DND-41 (cell line): ENCODE measurements at regions not wholly inside any gene's neighbourhood (a gene's known extent, or its start where the extent isn't known, plus 50 kb on each side); places are given as distances from the start of the nearest gene placed in this dataset.

Source experiments
- CTCF ChIP-seq: IDR thresholded peaks from 2 replicates; pipeline ENCODE4 v1.5.1; 2012; ENCODE audit warnings: borderline replicate concordance, low read length, moderate library complexity, mild to moderate bottlenecking; ENCODE audit not compliant: poor library complexity, severe bottlenecking; ENCODE audit errors: extremely low read depth
- EZH2 ChIP-seq: IDR thresholded peaks from 3 replicates; pipeline ENCODE4 v1.6.1; 2012; ENCODE audit warnings: borderline replicate concordance, low read depth, mild to moderate bottlenecking, moderate library complexity, low read length, inconsistent platforms; ENCODE audit not compliant: severe bottlenecking

- TF ChIP-seq CTCF (no peak), EZH2 (no peak)
Measured at GRCh38 chr18:39959839-39960238, 1995.2 kb upstream of the PIK3C3 start.
